CD14-positive monocyte (primary cell): ENCODE measurements at regions not wholly inside any gene's neighbourhood (a gene's known extent, or its start where the extent isn't known, plus 50 kb on each side); places are given as distances from the start of the nearest gene placed in this dataset.

Experiments
- DNase-seq, 3 donors: peaks; one replicate each; pipeline ENCODE4 v3.0.0-alpha.2; 2011 to 2022
- H2AFZ ChIP-seq: 2 replicates; pipeline ENCODE4 v1.6.0; 2012; ENCODE audit warnings: mild to moderate bottlenecking, low read depth, low read length, inconsistent platforms; ENCODE audit not compliant: insufficient read depth, poor library complexity, severe bottlenecking
- H3K27ac ChIP-seq, 2 donors: 1 replicate in 1 of 2; 2 replicates in 1 of 2; pipeline ENCODE4 v1.5.1; 2012 to 2013; ENCODE audit warnings: low read length in 2 of 2, control low read depth in 1 of 2, inconsistent platforms in 1 of 2, low read depth in 1 of 2, mild to moderate bottlenecking in 1 of 2
- H3K27me3 ChIP-seq, 2 donors: one replicate each; pipeline versions ENCODE4 v1.6.0 to v1.6.1; 2011 to 2013; ENCODE audit warnings: low read length in 2 of 2; ENCODE audit not compliant: control insufficient read depth in 2 of 2, insufficient read depth in 2 of 2
- H3K36me3 ChIP-seq, 2 donors: replicated peaks in 1 of 2; 1 replicate in 1 of 2; 2 replicates in 1 of 2; pipeline versions ENCODE4 v1.5.1 to v1.6.1; 2012 to 2013; ENCODE audit warnings: low read length in 2 of 2, control low read depth in 1 of 2, inconsistent platforms in 1 of 2, mild to moderate bottlenecking in 1 of 2; ENCODE audit not compliant: insufficient read depth in 2 of 2, control insufficient read depth in 1 of 2
- H3K4me1 ChIP-seq, 2 donors: 1 replicate in 1 of 2; 2 replicates in 1 of 2; pipeline versions ENCODE4 v1.5.1 to v1.6.1; 2012 to 2013; ENCODE audit warnings: low read length in 2 of 2, control low read depth in 1 of 2, inconsistent platforms in 1 of 2, mild to moderate bottlenecking in 1 of 2, moderate library complexity in 1 of 2; ENCODE audit not compliant: insufficient read depth in 2 of 2, control insufficient read depth in 1 of 2
- H3K4me2 ChIP-seq: replicated peaks from 2 replicates; pipeline ENCODE3; 2012; ENCODE audit warnings: low read length, moderate library complexity, mild to moderate bottlenecking; ENCODE audit not compliant: poor library complexity, severe bottlenecking; ENCODE audit errors: extremely low read depth
- H3K4me3 ChIP-seq, 3 experiments: fragments of 200-600 bp in 1 of 3; sonication (generic) in 1 of 3; replicated peaks in 1 of 3; 1 replicate in 2 of 3; 2 replicates in 1 of 3; pipeline ENCODE4 v1.5.1; 2011 to 2013; ENCODE audit warnings: low read length in 3 of 3, mild to moderate bottlenecking in 3 of 3, control low read depth in 2 of 3, low read depth in 2 of 3, inconsistent platforms in 1 of 3, moderate library complexity in 1 of 3
- H3K79me2 ChIP-seq: 2 replicates; pipeline ENCODE4 v1.6.0; 2012; ENCODE audit warnings: mild to moderate bottlenecking, control low read depth, inconsistent platforms, low read length, moderate library complexity; ENCODE audit not compliant: insufficient read depth
- H3K9ac ChIP-seq: 2 replicates; pipeline ENCODE4 v1.6.0; 2017; ENCODE audit warnings: low read length, mild to moderate bottlenecking; ENCODE audit not compliant: insufficient read depth, poor library complexity, severe bottlenecking
- H3K9me3 ChIP-seq, 2 donors: replicated peaks in 1 of 2; 1 replicate in 1 of 2; 2 replicates in 1 of 2; pipeline versions ENCODE4 v1.5.1 to v1.6.1; 2012 to 2013; ENCODE audit warnings: low read length in 2 of 2, control low read depth in 1 of 2; ENCODE audit not compliant: control insufficient read depth in 1 of 2, insufficient read depth in 1 of 2
- H4K20me1 ChIP-seq: 2 replicates; pipeline ENCODE4 v1.6.0; 2012; ENCODE audit warnings: mild to moderate bottlenecking, low read length, control low read depth, moderate library complexity; ENCODE audit not compliant: insufficient read depth
- H3K27ac Mint-ChIP-seq, 7 donors: one replicate each; pipeline ENCODE4 v1.8.0; 2020; ENCODE audit warnings: mild to moderate bottlenecking in 7 of 7, mixed read lengths in 7 of 7, moderate library complexity in 6 of 7, inconsistent platforms in 2 of 7
- H3K27me3 Mint-ChIP-seq, 3 donors: one replicate each; pipeline ENCODE4 v1.8.0; 2021 to 2022; ENCODE audit warnings: low read depth in 3 of 3, mild to moderate bottlenecking in 3 of 3, mixed read lengths in 3 of 3, moderate library complexity in 3 of 3, inconsistent platforms in 1 of 3
- H3K36me3 Mint-ChIP-seq, 2 donors: one replicate each; pipeline ENCODE4 v1.8.0; 2020; ENCODE audit warnings: mixed read lengths in 2 of 2, inconsistent platforms in 1 of 2, mild to moderate bottlenecking in 1 of 2
- H3K4me1 Mint-ChIP-seq: one replicate; pipeline ENCODE4 v1.8.0; 2020; ENCODE audit warnings: mild to moderate bottlenecking, mixed read lengths
- H3K4me3 Mint-ChIP-seq, 2 donors: one replicate each; pipeline ENCODE4 v1.8.0; 2020; ENCODE audit warnings: mild to moderate bottlenecking in 2 of 2, mixed read lengths in 2 of 2, moderate library complexity in 1 of 2
- H3K9me3 Mint-ChIP-seq, 7 donors: one replicate each; pipeline ENCODE4 v1.8.0; 2020 to 2022; ENCODE audit warnings: mixed read lengths in 7 of 7, mild to moderate bottlenecking in 6 of 7, moderate library complexity in 6 of 7, inconsistent platforms in 2 of 7
- CTCF ChIP-seq: fragments of 200-600 bp; IDR thresholded peaks from one replicate; pipeline ENCODE4 v1.8.0; 2022; ENCODE audit warnings: antibody characterized with exemption, mild to moderate bottlenecking
- WGBS: methylation state at CpG from one replicate; pipeline ENCODE4 v1.1.5; 2013; ENCODE audit warnings: missing lambda C conversion rate; ENCODE audit not compliant: insufficient coverage; 5-methylcytosine and 5-hydroxymethylcytosine counted together
- intact Hi-C, 2 donors: fragments of 100-400 bp; cut with micrococcal nuclease; formaldehyde crosslinking; loops; one replicate each; pipeline versions ENCODE4 v1.15.0 to v1.15.1; 2023

- H3K4me1 Mint-ChIP-seq = peaks cover 20% of the 10 kb centered on the region
- H3K27me3 Mint-ChIP-seq = peaks cover 3 to 6% (median 4%) of the 10 kb centered on the region in 3 donors
- Histone ChIP-seq H4K20me1 (no peaks in the 10 kb centered on the region), H3K4me1 (peaks cover 11 to 13% of the 10 kb centered on the region in 2 donors), H3K27me3 (no peaks in the 10 kb centered on the region), H3K79me2 (no peaks in the 10 kb centered on the region), H2AFZ (peak overlapping the region; percentile 21), H3K4me2 (no peak overlapping the region), H3K9me3 (no peaks in the 10 kb centered on the region), H3K27ac (no peak overlapping the region), H3K4me3 (no peak overlapping the region), H3K9ac (no peak overlapping the region), H3K36me3 (no peaks in the 10 kb centered on the region)
- H3K9me3 Mint-ChIP-seq = no peaks in the 10 kb centered on the region
- H3K27ac Mint-ChIP-seq = no peak overlapping the region
- WGBS = 21% methylated on average over 3 of the region's 5 CpGs
- no peaks in the 10 kb centered on the region for H3K36me3 Mint-ChIP-seq
- TF ChIP-seq CTCF = no peak
- peak in 2 of 3 donors; percentile 12 to 14 for DNase-seq
- intact Hi-C loops = no loop called here
- no peak overlapping the region for H3K4me3 Mint-ChIP-seq
Observed at GRCh38 chr20:40810332-40811000, 121.4 kb upstream of the MAFB start.

- H3K79me2 ChIP-seq = no peaks in the 10 kb centered on the region
- intact Hi-C loops = no loop called here
- H3K27ac ChIP-seq = no peak overlapping the region
- no peaks in the 10 kb centered on the region for H3K9me3 ChIP-seq
- TF ChIP-seq CTCF = no peak
- no peaks in the 10 kb centered on the region for H3K36me3 Mint-ChIP-seq
- no peaks in the 10 kb centered on the region for H3K27me3 ChIP-seq
- no peak overlapping the region for H2AFZ ChIP-seq
- H3K4me3 ChIP-seq = no peak overlapping the region
- no peaks in the 10 kb centered on the region for H3K9me3 Mint-ChIP-seq
- no peak overlapping the region for H3K4me3 Mint-ChIP-seq
- 92% methylated on average over 2 of the region's 4 CpGs for WGBS
- H3K4me2 ChIP-seq = no peak overlapping the region
- H3K27ac Mint-ChIP-seq = no peak overlapping the region
- no peak for DNase-seq
- H3K4me1 Mint-ChIP-seq = peaks cover 20% of the 10 kb centered on the region
- no peaks in the 10 kb centered on the region for H4K20me1 ChIP-seq
- H3K9ac ChIP-seq = no peak overlapping the region
- peaks cover 3 to 6% (median 4%) of the 10 kb centered on the region in 3 donors for H3K27me3 Mint-ChIP-seq
- H3K36me3 ChIP-seq = no peaks in the 10 kb centered on the region
- H3K4me1 ChIP-seq = peaks cover 11 to 13% of the 10 kb centered on the region in 2 donors
Observed at GRCh38 chr20:40811004-40811403, 122.0 kb upstream of the MAFB start.
